IgD-negative memory B cell (primary cell): ENCODE measurements at regions not wholly inside any gene's neighbourhood (a gene's known extent, or its start where the extent isn't known, plus 50 kb on each side); places are given as distances from the start of the nearest gene placed in this dataset.
"Not testable (repeated sequence)": the region's sequence is repeated elsewhere in the genome, so short reads cannot be mapped to it uniquely, and the experiment has no call there.

Experiments used
- H3K27ac Mint-ChIP-seq, 3 donors: one replicate each; pipeline ENCODE4 v1.8.0; 2020 to 2022; ENCODE audit warnings: mild to moderate bottlenecking in 3 of 3, mixed read lengths in 3 of 3, moderate library complexity in 1 of 3
- H3K27me3 Mint-ChIP-seq: one replicate; pipeline ENCODE4 v1.8.0; 2021; ENCODE audit warnings: mixed read lengths
- H3K36me3 Mint-ChIP-seq: one replicate; pipeline ENCODE4 v1.8.0; 2020; ENCODE audit warnings: mild to moderate bottlenecking, mixed read lengths
- H3K4me1 Mint-ChIP-seq, 3 donors: one replicate each; pipeline ENCODE4 v1.8.0; 2020 to 2022; ENCODE audit warnings: mixed read lengths in 3 of 3, mild to moderate bottlenecking in 1 of 3
- H3K4me3 Mint-ChIP-seq, 4 donors: one replicate each; pipeline ENCODE4 v1.8.0; 2020 to 2022; ENCODE audit warnings: mild to moderate bottlenecking in 4 of 4, mixed read lengths in 4 of 4, moderate library complexity in 3 of 4
- H3K9me3 Mint-ChIP-seq, 3 donors: one replicate each; pipeline ENCODE4 v1.8.0; 2020 to 2021; ENCODE audit warnings: mixed read lengths in 3 of 3, mild to moderate bottlenecking in 1 of 3

DNA sequence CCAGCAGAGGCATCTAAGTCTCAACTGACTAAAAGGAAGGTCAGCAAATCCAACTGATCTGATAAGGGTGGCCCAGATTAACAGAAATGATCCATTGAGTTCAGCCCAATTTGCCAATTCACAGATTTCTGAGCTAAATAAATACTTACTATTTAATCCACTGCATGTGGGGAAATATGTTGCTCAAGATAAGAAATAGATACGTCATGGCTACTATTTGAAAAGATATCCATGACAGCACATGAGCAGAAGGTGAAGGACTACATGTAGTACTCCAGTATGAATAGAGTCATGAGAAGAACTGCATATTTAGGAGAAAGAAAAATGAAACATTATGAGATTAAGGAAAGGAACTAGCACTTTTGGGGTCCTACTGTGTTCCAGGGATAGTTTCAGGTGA is 332.4 kb downstream of the ARPP21 start:
- no peaks in the 10 kb centered on the region for H3K9me3 Mint-ChIP-seq
- peaks cover 3% of the 10 kb centered on the region for H3K27me3 Mint-ChIP-seq
- H3K4me1 Mint-ChIP-seq, result peaks cover 3 to 5% (median 3%) of the 10 kb centered on the region in 3 donors
- no peak overlapping the region for H3K4me3 Mint-ChIP-seq
- H3K36me3 Mint-ChIP-seq, result no peaks in the 10 kb centered on the region
- H3K27ac Mint-ChIP-seq, result no peak overlapping the region

DNA sequence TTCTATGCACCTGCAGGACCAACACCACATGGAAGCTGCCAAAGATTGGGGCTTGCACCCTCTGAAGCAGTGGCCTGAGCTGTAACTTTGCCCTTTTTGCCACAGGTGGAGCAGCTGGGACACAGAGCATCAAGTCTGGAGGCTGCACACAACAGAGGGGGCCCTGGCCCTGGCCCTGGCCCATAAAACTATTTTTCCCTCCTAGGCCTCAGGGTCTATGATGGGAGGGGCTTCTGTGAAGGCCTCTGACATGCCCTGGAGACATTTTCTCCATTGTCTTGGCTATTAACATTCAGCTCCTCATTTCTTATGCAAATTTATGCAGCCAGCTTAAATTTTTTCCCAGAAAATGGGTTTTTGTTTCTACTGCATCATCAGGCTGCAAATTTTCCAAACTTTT is 335.5 kb downstream of the ARPP21 start:
- H3K4me3 Mint-ChIP-seq, result no peak overlapping the region
- no peak overlapping the region for H3K27ac Mint-ChIP-seq

DNA sequence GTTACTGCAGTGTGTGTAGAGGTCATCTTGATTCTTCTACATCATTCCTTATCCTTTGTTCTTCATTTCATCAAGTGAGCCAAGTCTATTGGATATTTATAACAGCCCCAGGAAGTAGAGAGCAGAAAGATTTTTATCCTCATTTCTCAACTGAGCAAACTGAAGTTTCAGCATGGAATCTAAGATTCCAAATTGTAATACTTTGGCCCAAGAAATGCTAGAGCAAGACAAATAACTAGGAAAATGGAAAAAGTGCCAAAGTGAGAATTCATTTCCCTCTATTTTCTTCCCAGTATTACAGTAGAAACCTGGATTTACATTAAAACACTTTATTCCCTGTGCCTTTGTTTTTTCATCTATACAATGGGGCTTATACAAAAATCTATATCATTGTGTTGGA is 346.8 kb downstream of the ARPP21 start:
- Mint-ChIP-seq H3K4me3 (no peak overlapping the region), H3K27ac (no peak overlapping the region), H3K36me3 (no peaks in the 10 kb centered on the region), H3K9me3 (peaks cover 0 to 2% (median 0%) of the 10 kb centered on the region in 3 donors), H3K4me1 (peaks cover 0 to 3% (median 1%) of the 10 kb centered on the region in 3 donors), H3K27me3 (no peaks in the 10 kb centered on the region)

More for the DNA sequence above, 335.5 kb downstream of the ARPP21 start:
- Mint-ChIP-seq H3K36me3 (no peaks in the 10 kb centered on the region), H3K9me3 (no peaks in the 10 kb centered on the region), H3K4me1 (peaks cover 0 to 2% (median 2%) of the 10 kb centered on the region in 3 donors), H3K27me3 (peaks cover 2% of the 10 kb centered on the region)

DNA sequence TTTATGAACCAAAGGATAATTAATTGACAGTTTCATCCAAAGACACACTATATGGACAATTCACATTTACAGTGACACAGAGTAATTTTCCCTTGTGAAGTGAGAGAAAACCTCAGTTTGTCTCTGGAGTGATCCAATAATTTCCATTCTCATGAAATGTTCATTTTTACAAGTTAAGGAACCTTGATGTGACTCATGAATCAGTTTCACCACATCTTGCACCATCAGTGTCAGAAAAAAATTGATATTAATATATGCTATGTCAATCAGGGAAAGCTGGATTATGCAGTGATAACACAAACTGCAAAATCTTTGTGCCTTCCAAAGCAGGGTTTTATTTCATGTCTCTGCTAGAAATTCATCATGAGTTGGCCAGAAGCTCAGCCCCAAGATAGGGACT is 348.1 kb downstream of the ARPP21 start:
- Mint-ChIP-seq H3K27ac (no peak overlapping the region), H3K36me3 (no peaks in the 10 kb centered on the region), H3K27me3 (no peaks in the 10 kb centered on the region), H3K4me3 (no peak overlapping the region), H3K9me3 (peaks cover 0 to 2% (median 0%) of the 10 kb centered on the region in 3 donors), H3K4me1 (peaks cover 0 to 1% (median 1%) of the 10 kb centered on the region in 3 donors)

DNA sequence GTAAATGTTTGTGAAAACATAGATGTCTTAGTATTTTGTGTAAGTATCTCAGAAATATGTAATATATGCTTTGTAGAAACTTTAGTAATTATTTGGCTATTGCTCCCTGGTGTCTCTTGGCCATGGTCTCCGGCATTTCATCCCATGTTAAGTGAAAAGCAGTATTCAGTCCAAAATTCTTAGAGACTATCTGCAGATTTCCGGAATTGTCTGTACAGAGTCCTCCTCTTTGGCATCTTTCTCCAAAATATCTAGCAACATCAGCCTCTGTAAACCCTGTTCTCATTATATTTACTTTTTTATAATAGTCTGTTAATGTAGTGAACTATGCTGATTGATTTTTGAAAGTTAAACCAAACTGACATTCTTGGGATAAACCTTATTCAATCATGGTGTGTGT is 352.7 kb downstream of the ARPP21 start:
- no peaks in the 10 kb centered on the region for H3K27me3 Mint-ChIP-seq
- no peak overlapping the region for H3K4me3 Mint-ChIP-seq
- no peak overlapping the region for H3K27ac Mint-ChIP-seq
- peaks cover 3 to 8% (median 7%) of the 10 kb centered on the region in 3 donors for H3K9me3 Mint-ChIP-seq
- no peaks in the 10 kb centered on the region for H3K36me3 Mint-ChIP-seq
- no peaks in the 10 kb centered on the region for H3K4me1 Mint-ChIP-seq

DNA sequence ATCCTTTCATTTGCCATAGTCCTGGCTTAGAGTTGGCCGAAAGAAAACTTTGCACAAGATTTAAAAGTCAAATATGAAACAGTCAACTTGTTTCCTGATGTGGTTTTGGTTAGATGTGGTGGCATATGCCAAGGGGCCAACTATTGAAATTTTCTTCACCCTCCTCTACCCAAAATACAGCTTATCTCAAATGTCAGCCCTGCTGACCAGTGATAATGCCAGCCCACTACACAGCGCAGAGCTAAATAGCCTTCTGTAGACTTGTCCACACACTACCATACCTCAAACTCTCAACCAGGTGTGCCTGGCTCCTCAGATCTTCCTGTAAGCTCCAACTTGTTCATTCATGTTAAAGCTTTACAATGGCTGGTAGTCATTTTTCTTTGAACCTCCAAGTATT is 368.5 kb upstream of the STAC start:
- Mint-ChIP-seq H3K9me3 (peaks cover 0 to 8% (median 2%) of the 10 kb centered on the region in 3 donors), H3K4me3 (no peak overlapping the region), H3K4me1 (no peaks in the 10 kb centered on the region), H3K36me3 (no peaks in the 10 kb centered on the region), H3K27me3 (no peaks in the 10 kb centered on the region), H3K27ac (no peak overlapping the region)

DNA sequence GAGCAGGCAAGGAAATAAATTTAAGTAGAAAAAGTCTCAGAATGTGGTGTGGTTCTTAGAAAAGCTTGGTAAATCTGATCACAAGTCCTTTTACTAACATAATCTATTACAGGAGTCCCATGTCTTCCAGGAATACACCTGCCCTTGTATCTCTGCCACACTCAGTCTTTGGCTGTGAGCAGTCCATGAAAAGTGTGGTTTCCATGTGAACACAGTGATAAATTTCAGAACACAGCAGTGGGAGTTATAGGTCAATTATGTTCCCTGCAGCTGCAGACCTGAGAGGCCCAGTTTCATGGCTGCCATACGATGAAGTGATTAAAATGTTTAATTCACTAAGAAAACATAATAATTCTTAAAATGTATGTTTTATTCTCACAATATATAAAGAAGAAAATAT is 366.9 kb upstream of the STAC start:
- no peaks in the 10 kb centered on the region for H3K36me3 Mint-ChIP-seq
- H3K9me3 Mint-ChIP-seq, result peaks cover 0 to 4% (median 2%) of the 10 kb centered on the region in 3 donors
- no peak overlapping the region for H3K27ac Mint-ChIP-seq
- H3K27me3 Mint-ChIP-seq, result no peaks in the 10 kb centered on the region
- no peak overlapping the region for H3K4me3 Mint-ChIP-seq
- H3K4me1 Mint-ChIP-seq, result no peaks in the 10 kb centered on the region

DNA sequence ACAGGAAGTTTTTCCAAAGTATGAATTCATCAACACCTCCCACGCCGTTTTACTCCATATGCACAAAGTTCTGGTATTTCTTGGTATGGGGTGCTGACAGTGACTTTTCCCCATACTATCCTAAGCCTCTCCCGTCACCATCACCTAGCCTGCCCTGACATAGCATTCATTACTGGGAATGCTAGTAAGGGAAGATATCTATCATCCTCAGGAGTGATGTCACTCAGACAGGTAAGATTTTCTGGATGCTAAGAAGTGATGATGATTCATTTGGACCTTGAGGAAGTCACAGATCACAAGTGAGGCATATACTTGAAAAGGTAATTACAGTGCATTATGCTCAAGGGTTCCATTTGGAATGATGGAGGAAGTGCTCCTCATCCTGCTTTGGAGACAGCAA is 355.1 kb upstream of the STAC start:
- Mint-ChIP-seq H3K36me3 (no peaks in the 10 kb centered on the region), H3K27ac (no peak overlapping the region)

DNA sequence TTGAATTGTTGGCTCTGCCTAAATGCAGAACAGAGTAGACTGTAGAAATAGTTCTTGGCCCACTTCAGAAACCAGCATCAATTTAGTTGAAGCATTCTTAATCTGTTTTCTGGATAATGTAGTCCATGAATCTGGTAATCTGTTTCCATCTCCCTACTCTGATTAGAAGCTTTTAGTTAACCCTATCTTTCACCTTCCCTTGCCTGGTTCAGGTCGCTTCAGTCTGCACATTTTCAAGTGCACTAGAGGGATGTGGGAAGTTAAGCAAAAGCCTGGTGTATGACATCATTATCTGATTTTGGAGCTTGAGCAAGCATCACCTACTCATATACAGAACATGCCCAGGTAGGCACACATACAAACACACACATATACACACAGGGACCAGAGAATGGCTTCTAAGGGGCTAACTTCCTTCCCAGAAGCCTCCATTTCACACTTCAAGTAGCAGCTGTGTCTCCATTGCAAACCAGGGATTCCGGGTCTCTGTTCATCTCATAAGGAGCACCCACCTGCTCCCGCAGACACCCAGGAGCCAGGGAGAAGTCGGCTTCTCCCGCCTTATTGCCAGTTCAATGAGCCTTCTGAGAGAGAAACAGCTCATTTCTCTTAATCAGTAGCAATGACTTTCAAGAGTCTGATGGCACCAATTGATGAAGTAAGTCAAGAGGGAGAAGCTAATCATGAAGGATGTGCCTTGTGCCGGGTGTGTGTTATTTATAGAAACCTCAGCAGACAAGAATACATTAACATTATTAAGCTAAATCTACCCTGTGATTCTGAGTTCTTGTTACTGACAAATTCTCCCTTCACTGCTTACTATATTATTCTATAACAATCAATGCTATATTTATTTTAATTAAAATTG is 347.9 kb upstream of the STAC start:
- Mint-ChIP-seq H3K36me3 (no peaks in the 10 kb centered on the region), H3K4me3 (no peak overlapping the region), H3K27me3 (no peaks in the 10 kb centered on the region), H3K27ac (no peak overlapping the region), H3K9me3 (peaks cover 1 to 26% (median 5%) of the 10 kb centered on the region in 3 donors), H3K4me1 (no peaks in the 10 kb centered on the region)

More for the DNA sequence above, 355.1 kb upstream of the STAC start:
- no peaks in the 10 kb centered on the region for H3K4me1 Mint-ChIP-seq
- no peak overlapping the region for H3K4me3 Mint-ChIP-seq
- H3K27me3 Mint-ChIP-seq, result no peaks in the 10 kb centered on the region
- peaks cover 0 to 5% (median 0%) of the 10 kb centered on the region in 3 donors for H3K9me3 Mint-ChIP-seq

DNA sequence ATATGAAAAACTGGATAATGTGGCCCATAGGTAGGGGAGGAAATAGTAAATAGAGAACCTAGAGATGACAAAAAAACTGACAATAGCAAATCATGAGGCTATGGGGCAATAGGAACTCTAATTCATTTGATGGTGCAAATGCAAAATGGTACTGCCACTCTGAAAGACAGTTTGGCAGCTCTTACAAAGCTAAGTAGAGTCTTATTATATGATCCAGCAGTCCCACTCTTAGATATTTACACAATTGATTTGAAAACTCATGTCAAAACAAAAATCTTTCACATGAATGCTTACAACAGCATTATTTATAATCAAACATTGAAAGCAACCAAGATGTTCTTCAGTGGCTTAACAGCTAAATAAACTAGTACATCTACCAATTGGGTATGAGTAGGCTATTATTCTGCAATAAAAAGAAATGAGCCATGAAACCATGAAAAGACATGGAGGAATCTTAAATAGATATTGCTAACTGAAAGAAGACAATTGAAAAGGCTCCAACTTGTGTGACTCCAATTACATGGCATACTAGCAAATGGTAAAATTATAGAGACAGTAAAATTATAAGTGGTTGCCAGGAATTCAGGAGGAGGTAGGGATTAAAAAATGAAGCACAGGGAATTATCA is 321.8 kb upstream of the STAC start:
- Mint-ChIP-seq H3K4me3 (no peak overlapping the region), H3K4me1 (no peaks in the 10 kb centered on the region), H3K36me3 (no peaks in the 10 kb centered on the region), H3K27ac (no peak overlapping the region), H3K27me3 (no peaks in the 10 kb centered on the region), H3K9me3 (peaks cover 0 to 3% (median 0%) of the 10 kb centered on the region in 3 donors)

DNA sequence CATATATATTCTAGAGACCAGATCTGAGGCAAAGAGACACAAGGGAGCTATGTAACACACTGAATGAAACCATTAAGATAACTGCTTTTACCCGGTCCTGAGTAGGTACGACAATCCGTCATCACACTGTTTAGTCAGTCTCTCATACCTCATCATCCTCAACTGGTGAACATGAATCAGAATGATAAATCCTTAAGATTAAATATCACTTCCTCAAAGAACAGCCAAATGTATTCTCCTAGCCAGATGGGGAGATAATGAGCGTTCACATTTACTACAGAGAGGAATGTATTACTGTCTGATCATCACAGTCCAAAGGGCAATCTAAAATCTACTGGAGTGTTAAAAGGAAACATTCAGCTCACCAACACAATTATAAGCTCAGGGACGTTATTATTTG is 319.4 kb upstream of the STAC start:
- Mint-ChIP-seq H3K36me3 (no peaks in the 10 kb centered on the region), H3K4me1 (no peaks in the 10 kb centered on the region), H3K27me3 (no peaks in the 10 kb centered on the region), H3K4me3 (no peak overlapping the region), H3K27ac (no peak overlapping the region), H3K9me3 (peaks cover 0 to 3% (median 0%) of the 10 kb centered on the region in 3 donors)

DNA sequence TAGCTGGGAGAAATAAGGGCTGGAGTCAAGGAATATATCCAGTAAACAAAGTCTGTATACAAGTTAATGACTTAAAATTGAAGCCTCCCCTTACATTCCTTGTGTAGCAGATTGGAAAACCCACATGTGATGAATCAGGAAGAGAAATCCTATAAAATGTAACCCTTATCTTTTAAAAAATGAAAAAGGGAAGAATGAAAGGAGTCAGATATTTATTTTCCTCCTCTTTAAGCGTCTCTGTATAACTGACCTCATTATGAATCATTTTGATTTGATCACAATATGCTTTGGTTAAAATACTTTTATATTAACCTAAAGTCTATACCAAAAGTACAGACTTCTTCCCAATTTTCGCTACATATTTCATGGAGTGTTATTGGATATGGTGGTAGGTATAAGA is 316.3 kb upstream of the STAC start:
- no peak overlapping the region for H3K27ac Mint-ChIP-seq
- H3K27me3 Mint-ChIP-seq, result no peaks in the 10 kb centered on the region
- H3K4me1 Mint-ChIP-seq, result no peaks in the 10 kb centered on the region
- no peaks in the 10 kb centered on the region for H3K36me3 Mint-ChIP-seq
- H3K4me3 Mint-ChIP-seq, result no peak overlapping the region
- H3K9me3 Mint-ChIP-seq, result peaks cover 0 to 3% (median 0%) of the 10 kb centered on the region in 3 donors

DNA sequence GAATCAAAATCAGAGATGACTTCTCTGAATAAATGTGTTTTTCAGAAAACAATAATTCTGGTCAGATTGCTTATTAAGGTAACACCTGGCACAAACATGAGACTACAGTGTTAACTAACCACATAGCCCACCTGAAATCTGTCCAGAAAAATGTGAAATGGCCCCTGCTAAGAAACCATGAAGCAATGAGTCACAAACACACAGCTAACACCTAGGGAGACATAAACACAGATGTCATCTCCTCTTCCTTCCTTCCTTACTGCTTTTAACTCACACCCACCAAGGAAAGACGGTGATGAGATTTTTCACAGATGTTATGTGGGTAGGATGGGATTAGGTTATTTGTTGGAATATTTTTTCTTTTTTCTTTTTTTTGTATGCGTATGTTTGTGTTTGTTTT is 315.0 kb upstream of the STAC start:
- no peaks in the 10 kb centered on the region for H3K36me3 Mint-ChIP-seq
- peaks cover 0 to 3% (median 0%) of the 10 kb centered on the region in 3 donors for H3K9me3 Mint-ChIP-seq
- H3K4me1 Mint-ChIP-seq, result no peaks in the 10 kb centered on the region
- H3K4me3 Mint-ChIP-seq, result no peak overlapping the region
- H3K27ac Mint-ChIP-seq, result no peak overlapping the region
- H3K27me3 Mint-ChIP-seq, result no peaks in the 10 kb centered on the region

DNA sequence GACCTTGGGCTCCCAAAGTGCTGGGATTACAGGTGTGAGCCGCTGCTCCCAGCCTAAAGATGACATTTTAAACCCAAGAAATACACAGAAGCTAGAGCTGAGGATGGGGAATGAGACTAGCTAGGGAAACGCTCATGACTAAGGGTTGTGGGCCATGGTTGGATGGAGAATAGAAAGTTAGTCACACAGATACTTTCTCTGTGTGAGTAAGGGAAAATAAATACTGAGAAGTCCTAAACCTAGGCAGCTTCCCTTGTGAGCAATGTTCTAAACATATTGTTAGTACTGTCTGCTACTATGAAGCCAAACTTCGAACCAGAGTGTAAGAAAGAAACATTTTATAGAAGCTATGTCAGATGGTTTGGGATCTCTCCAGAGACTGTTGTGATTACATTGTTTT is 304.8 kb upstream of the STAC start:
- Mint-ChIP-seq H3K4me3 (no peak overlapping the region), H3K27me3 (no peaks in the 10 kb centered on the region), H3K27ac (no peak overlapping the region), H3K4me1 (peaks cover 0 to 2% (median 1%) of the 10 kb centered on the region in 3 donors), H3K9me3 (peaks cover 0 to 2% (median 2%) of the 10 kb centered on the region in 3 donors), H3K36me3 (no peaks in the 10 kb centered on the region)

DNA sequence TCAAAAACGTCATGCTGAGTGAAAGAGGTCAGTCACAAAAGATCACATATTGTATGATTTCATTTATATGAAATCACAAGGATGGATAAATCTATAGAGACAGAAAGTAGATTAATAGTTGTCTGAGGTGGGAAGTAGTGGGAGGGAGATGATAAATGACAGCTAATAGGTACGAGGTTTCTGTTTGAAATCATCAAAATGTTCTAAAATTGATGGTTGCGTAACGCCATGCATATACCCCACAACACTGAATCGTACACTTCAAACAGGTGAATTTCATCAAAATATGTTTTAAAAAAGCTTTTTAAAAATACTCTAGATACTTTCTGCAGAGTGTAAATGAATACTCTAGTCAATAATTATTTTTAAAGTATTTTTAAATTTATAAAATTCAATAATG is 303.0 kb upstream of the STAC start:
- no peaks in the 10 kb centered on the region for H3K36me3 Mint-ChIP-seq
- H3K27me3 Mint-ChIP-seq, result no peaks in the 10 kb centered on the region
- no peak overlapping the region for H3K4me3 Mint-ChIP-seq
- H3K4me1 Mint-ChIP-seq, result no peaks in the 10 kb centered on the region
- peaks cover 0 to 2% (median 2%) of the 10 kb centered on the region in 3 donors for H3K9me3 Mint-ChIP-seq
- H3K27ac Mint-ChIP-seq, result no peak overlapping the region

DNA sequence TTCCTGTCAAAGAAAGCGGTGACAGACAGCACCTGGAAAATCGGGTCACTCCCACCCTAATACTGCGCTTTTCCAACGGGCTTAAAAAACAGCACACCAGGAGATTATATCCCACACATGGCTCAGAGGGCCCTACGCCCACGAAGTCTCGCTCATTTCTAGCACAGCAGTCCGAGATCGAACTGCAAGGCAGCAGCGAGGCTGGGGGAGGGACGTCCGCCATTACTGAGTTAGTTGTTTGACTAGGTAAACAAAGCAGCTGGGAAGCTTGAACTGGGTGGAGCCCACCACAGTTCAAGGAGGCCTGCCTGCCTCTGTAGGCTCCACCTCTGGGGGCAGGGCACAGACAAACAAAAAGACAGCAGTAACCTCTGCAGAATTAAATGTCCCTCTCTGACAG is 297.3 kb upstream of the STAC start:
- H3K27me3 Mint-ChIP-seq, result not testable (repeated sequence)

More for the DNA sequence above, 297.3 kb upstream of the STAC start:
- not testable (repeated sequence) for H3K27ac Mint-ChIP-seq, H3K4me3 Mint-ChIP-seq, H3K9me3 Mint-ChIP-seq, H3K36me3 Mint-ChIP-seq, H3K4me1 Mint-ChIP-seq
